ENCODE measurements at regions not wholly inside any gene's neighbourhood (a gene's known extent, or its start where the extent isn't known, plus 50 kb on each side); places are given as distances from the start of the nearest gene placed in this dataset.

- Histone ChIP-seq H3K9me3 (no peaks in the 10 kb centered on the region), H3K27me3 (peaks cover 0 to 4% (median 0%) of the 10 kb centered on the region in 3 donors), H3K4me1 (peaks cover 11 to 15% of the 10 kb centered on the region in 2 donors), H3K4me3 (no peak overlapping the region), H3K27ac (no peak overlapping the region), H3K36me3 (no peaks in the 10 kb centered on the region)
- in situ Hi-C loops (cut with MboI; ENCODE audit: low sequenced_read_pairs in 4 of 4): no loop called here
- TF ChIP-seq POLR2A (IDR thresholded peaks at IDR 0.05) (no peak), CTCF (IDR thresholded peaks at IDR 0.05 in 4 of 5, conservative IDR thresholded peaks at IDR 0.05 in 1 of 5) (no peak)
- no peak for ATAC-seq
- intact Hi-C loops (cut with DNase I; ENCODE audit: low total_unique reads): no loop called here
- no peak for DNase-seq
Measured at GRCh38 chr21:43357715-43358430, 69.1 kb downstream of the SIK1 start.

DNA sequence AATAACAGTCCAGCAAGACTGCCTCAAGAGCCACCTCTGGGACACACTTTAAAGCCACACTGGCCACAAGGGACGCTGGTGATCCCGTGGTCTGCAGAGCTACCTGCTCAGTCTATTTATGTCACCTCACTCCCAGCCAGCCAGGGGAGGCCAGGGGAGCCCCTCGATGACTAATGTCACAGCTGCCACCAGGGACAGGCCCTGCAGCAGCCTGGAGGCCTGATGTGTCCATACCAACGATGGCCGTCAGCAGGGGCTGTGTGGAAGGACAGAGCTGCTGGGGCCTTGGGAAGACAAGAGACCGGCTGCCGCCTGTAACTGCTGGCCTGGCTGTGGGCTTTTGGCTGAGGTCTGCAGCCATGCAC is 71.0 kb downstream of the SIK1 start:
- no peak for TF ChIP-seq CTCF (IDR thresholded peaks at IDR 0.05 in 4 of 5, conservative IDR thresholded peaks at IDR 0.05 in 1 of 5)
- TF ChIP-seq POLR2A (IDR thresholded peaks at IDR 0.05): no peak
- in situ Hi-C loops (cut with MboI; ENCODE audit: low sequenced_read_pairs in 4 of 4): no loop called here
- Histone ChIP-seq H3K36me3 (no peaks in the 10 kb centered on the region), H3K27ac (no peak overlapping the region), H3K27me3 (peaks cover 0 to under 1% (median 0%) of the 10 kb centered on the region in 3 donors), H3K9me3 (no peaks in the 10 kb centered on the region), H3K4me3 (no peak overlapping the region), H3K4me1 (peaks cover 2 to 3% of the 10 kb centered on the region in 2 donors)
- ATAC-seq (peak in 1 of 2 donors; percentile 21), DNase-seq (no peak)
- intact Hi-C loops (cut with DNase I; ENCODE audit: low total_unique reads): no loop called here

GRCh38 chr21:43355266-43355924 is 71.5 kb downstream of the SIK1 start:
- Histone ChIP-seq H3K9me3 (no peaks in the 10 kb centered on the region), H3K27ac (no peak overlapping the region), H3K27me3 (no peaks in the 10 kb centered on the region), H3K36me3 (no peaks in the 10 kb centered on the region), H3K4me3 (no peak overlapping the region), H3K4me1 (no peaks in the 10 kb centered on the region)
- ATAC-seq: no peak
- intact Hi-C loops (cut with DNase I; ENCODE audit: low total_unique reads): no loop called here
- DNase-seq: no peak
- in situ Hi-C loops (cut with MboI; ENCODE audit: low sequenced_read_pairs in 4 of 4): no loop called here
- TF ChIP-seq CTCF (IDR thresholded peaks at IDR 0.05 in 4 of 5, conservative IDR thresholded peaks at IDR 0.05 in 1 of 5) (no peak), POLR2A (IDR thresholded peaks at IDR 0.05) (no peak)

GRCh38 chr21:43354666-43355065 is 72.3 kb downstream of the SIK1 start:
- in situ Hi-C loops (cut with MboI; ENCODE audit: low sequenced_read_pairs in 4 of 4) (no loop called here), intact Hi-C loops (cut with DNase I; ENCODE audit: low total_unique reads) (no loop called here)
- DNase-seq (no peak), ATAC-seq (no peak)
- Histone ChIP-seq H3K27ac (no peak overlapping the region), H3K4me1 (no peaks in the 10 kb centered on the region), H3K27me3 (no peaks in the 10 kb centered on the region), H3K9me3 (no peaks in the 10 kb centered on the region), H3K4me3 (no peak overlapping the region), H3K36me3 (no peaks in the 10 kb centered on the region)
- TF ChIP-seq CTCF (IDR thresholded peaks at IDR 0.05 in 4 of 5, conservative IDR thresholded peaks at IDR 0.05 in 1 of 5) (no peak), POLR2A (IDR thresholded peaks at IDR 0.05) (no peak)

All from gastrocnemius medialis (tissue), 4 donors.